Activated CD4-positive, CD25-positive, alpha-beta regulatory T cell treated with anti-CD3 and anti-CD28 coated beads, Interleukin-2, amount 50 U/mL, for 24 hours (primary cell): ENCODE measurements at regions not wholly inside any gene's neighbourhood (a gene's known extent, or its start where the extent isn't known, plus 50 kb on each side); places are given as distances from the start of the nearest gene placed in this dataset.
"Not testable (repeated sequence)": the region's sequence is repeated elsewhere in the genome, so short reads cannot be mapped to it uniquely, and the experiment has no call there.

ENCODE experiments used
- ATAC-seq, 2 donors: fragments of 150-1000 bp; cut with Tn5 transposase; one replicate each; pipeline ENCODE4 v1.10.0; 2021; ENCODE audit warnings: mild to moderate bottlenecking in 1 of 2, moderate library complexity in 1 of 2

DNA sequence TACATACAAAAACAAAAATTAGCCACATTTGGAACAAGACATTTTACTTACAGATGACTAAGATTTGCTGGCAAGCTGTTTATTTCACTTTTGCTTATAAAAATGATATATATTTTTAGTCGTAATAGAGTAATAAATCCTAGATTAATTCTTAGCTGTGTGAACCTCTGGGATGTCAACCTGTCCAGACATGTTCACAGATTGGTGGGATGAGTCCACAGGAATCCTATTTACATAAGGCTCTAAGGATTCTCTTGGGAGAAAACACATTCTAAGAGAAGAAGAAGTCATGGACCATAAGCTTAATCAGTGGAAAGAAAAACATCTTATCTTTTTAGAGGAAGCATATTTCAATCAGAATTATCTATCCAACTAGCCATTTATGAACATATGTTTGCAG lies 797.4 kb downstream of the C12orf50 start:
- ATAC-seq = no peak

DNA sequence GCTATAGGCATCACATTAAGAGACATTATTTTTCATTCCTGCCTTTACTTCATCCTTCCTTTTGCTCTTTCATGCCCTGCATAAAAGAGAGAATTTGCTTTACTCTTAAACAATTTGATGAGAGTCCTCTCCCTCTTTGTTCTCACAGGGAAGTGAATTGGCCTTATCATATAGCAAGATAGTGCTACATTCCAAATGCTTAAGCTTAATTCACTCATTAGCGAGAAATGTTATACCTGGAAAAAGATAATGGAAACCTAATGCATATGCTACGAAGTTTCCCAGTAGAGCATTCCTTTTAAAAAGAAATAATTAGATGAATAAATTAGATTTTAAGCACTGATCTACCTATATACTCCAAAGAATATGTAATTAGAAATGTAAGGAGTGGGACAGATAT lies 798.8 kb downstream of the C12orf50 start:
- ATAC-seq = no peak

DNA sequence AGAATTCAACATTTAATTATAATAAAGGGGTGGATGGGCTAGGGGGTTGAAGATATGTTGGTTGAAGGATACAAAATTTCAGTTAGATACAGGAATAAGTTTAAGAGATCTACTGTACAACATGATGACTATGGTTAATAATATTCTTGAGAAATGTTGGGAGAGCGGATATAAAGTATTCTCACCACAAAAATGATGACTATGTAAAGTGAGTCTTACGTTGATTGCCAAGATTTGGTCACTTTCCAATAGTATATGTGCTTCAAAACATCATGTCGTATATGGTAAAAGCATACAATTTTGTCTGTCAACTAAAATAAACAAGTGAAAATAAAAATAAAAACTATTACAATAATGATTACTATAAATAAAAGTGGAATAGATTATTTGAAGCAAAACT lies 802.0 kb downstream of the C12orf50 start:
- ATAC-seq = no peak

GRCh38 chr12:87217491-87217890 lies 811.7 kb downstream of the C12orf50 start:
- ATAC-seq = no peak

DNA sequence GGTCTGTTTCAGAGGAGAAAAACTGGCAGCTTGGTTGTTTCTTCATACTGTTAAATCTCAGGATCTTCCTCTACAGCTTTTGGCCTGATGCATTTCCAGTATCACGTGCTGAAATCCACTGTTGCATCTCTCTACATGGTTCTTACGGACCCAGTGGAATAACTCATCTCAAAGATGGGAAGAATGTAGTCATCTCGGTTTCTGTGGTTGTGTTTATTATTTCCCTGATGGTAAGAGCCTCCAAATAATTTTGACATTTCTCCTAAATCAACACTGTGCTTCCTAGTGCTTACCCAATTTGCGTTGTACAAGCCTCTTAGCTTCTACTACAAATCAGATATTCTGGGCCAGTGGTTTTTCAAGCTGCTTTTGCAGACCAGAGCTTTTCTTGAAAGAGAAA lies 812.8 kb downstream of the C12orf50 start:
- no peak for ATAC-seq

- ATAC-seq = no peak
These were observed 827.0 kb downstream of the C12orf50 start for GRCh38 chr12:87202189-87202588.

- no peak for ATAC-seq
These were observed 827.6 kb downstream of the C12orf50 start for GRCh38 chr12:87201598-87201997.

- ATAC-seq = no peak
These were observed 828.8 kb downstream of the C12orf50 start for GRCh38 chr12:87200289-87200979.

DNA sequence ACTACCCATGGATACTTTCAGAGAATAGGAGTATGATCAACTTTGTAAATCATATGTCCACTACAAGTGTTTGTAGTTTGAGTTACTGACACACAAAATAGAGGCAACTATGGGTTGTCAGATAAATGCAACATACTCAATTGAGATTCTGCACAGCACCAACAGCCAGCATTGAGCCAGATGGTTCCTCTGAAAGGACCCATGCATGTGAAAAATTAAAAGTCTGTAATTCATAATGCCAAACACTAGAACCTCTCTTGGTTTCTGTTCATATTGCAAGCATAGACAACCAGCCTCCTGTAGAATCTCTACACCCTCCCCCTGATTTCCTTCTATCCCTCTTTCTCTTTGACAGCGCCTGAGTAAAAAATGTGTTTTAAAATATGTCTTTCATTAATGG lies 831.0 kb downstream of the C12orf50 start:
- ATAC-seq = no peak

DNA sequence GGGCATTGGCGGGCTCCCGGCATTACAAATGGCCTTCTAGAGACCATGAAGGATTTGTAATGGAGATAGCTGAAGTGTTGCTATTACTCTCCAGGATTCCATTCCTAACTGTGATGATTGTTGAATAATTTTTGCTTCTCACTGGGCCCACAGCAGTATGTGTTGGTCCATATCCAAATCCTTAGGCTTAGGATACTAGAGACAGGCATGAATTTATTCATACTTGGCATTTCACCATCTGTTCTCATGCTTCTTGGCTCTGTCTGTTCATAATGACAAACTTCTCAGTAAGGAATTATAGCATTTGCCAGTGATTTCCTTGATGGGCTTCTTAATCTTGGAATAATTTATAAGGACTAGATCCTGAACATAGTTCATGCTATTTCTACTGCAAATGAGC lies 832.9 kb downstream of the C12orf50 start:
- no peak for ATAC-seq

- not testable (repeated sequence) for ATAC-seq
These were observed 834.8 kb downstream of the C12orf50 start for GRCh38 chr12:87194389-87194788.

DNA sequence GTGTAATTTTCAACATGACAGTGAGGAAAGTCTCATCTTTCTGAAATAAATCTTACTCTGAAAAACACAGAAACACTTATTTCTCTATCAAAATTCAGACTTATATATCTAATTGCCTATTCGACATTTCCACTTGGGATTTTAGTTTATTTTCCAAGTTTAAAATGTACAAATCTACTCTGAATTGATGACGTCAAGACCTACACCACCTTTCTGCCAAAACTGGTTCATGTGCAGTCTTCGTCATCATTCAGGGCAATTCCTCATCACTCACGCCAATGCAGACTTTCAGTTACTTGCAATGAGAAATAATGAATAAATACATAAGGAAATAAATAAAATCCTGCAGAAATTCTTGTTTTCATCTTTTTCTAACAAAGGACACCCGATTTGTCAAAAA lies 843.8 kb downstream of the C12orf50 start:
- ATAC-seq = no peak

GRCh38 chr12:87182696-87183233 lies 846.4 kb downstream of the C12orf50 start:
- ATAC-seq = no peak

DNA sequence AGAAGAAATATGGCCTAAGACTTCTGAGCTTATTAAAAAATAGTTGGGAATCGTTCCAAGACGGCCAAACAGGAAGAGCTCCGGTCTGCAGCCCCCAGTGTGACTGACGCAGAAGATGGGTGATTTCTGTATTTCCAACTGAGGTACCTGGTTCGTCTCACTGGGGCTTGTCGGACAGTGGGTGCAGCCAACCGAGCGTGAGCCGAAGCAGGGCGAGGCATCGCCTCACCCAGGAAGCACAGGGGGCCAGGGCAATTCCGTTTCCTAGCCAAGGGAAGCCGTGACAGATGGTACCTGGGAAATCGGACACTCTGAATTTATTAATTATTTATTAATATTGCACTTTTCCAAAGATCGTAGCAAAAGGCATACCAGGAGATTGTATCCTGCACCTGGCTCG lies 857.8 kb downstream of the C12orf50 start:
- no peak for ATAC-seq

- no peak for ATAC-seq
These were observed 860.2 kb downstream of the C12orf50 start for GRCh38 chr12:87169010-87169409.

GRCh38 chr12:87165733-87166375 lies 863.3 kb downstream of the C12orf50 start:
- ATAC-seq = no peak

DNA sequence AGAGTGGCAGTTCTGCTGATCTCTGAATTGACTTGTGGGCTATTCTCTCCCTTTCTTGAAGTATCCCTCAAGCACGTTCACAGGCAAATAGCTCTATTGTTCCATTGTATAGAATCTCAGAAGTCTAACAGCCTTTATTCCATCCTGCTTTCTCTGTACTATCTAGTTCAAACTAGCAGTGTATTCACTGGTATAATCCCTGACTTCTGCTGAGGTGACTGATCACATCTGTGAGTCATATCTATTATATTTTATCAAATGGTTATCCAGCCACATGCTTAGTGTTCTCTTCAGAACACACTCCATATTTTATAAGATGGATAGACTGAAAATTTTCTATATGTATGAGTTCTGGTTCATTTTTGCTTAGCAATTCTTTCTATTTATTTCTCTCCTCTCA lies 866.1 kb downstream of the C12orf50 start:
- no peak for ATAC-seq

GRCh38 chr12:87160848-87161601 lies 868.2 kb downstream of the C12orf50 start:
- no peak for ATAC-seq

GRCh38 chr12:87157791-87158190 lies 871.4 kb downstream of the C12orf50 start:
- ATAC-seq = no peak

DNA sequence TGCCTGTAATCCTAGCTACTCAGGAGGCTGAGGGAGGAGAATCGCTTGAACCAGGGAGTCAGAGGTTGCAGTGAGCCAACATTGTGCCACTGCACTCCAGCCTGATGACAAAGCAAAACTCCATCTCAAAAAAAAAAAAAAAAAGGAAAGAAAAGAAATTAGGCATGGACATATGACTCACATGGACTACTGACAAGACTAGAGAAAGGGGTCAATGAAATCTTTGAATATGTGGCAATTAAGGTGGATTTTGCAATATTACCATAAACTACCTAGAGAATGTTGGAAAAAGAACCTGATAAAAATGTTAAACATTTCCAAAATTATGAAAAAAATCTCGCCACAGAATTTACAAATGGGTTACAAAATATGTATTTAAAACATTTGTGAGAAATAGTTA lies 873.6 kb downstream of the C12orf50 start:
- no peak for ATAC-seq

- no peak for ATAC-seq
These were observed 876.2 kb downstream of the C12orf50 start for GRCh38 chr12:87152841-87153528.

- no peak for ATAC-seq
These were observed 877.1 kb downstream of the C12orf50 start for GRCh38 chr12:87152075-87152474.
